Subcutaneous abdominal adipose tissue (tissue), 5 donors: ENCODE measurements at regions not wholly inside any gene's neighbourhood (a gene's known extent, or its start where the extent isn't known, plus 50 kb on each side); places are given as distances from the start of the nearest gene placed in this dataset.

Experiments used
- H3K27ac ChIP-seq: one replicate; pipeline ENCODE4 v1.7.0; 2013; ENCODE audit warnings: low read depth, mild to moderate bottlenecking, inconsistent platforms, low read length, moderate library complexity
- H3K27me3 ChIP-seq, 5 donors: one replicate each; pipeline ENCODE4 v1.7.0; 2013; ENCODE audit warnings: low read length in 5 of 5, inconsistent platforms in 1 of 5; ENCODE audit not compliant: control insufficient read depth in 5 of 5, insufficient read depth in 4 of 5
- H3K36me3 ChIP-seq, 5 donors: one replicate each; pipeline ENCODE4 v1.7.0; 2013; ENCODE audit warnings: low read length in 5 of 5; ENCODE audit not compliant: control insufficient read depth in 5 of 5, insufficient read depth in 5 of 5
- H3K4me1 ChIP-seq, 5 donors: one replicate each; pipeline ENCODE4 v1.7.0; 2013; ENCODE audit warnings: low read length in 5 of 5, mild to moderate bottlenecking in 3 of 5, moderate library complexity in 1 of 5; ENCODE audit not compliant: control insufficient read depth in 5 of 5, insufficient read depth in 5 of 5
- H3K4me3 ChIP-seq, 5 donors: one replicate each; pipeline ENCODE4 v1.7.0; 2013; ENCODE audit warnings: low read length in 5 of 5, low read depth in 1 of 5
- H3K9ac ChIP-seq, 5 donors: one replicate each; pipeline ENCODE4 v1.7.0; 2013; ENCODE audit warnings: low read length in 5 of 5, mild to moderate bottlenecking in 4 of 5, moderate library complexity in 3 of 5
- H3K9me3 ChIP-seq, 5 donors: one replicate each; pipeline ENCODE4 v1.7.0; 2013; ENCODE audit warnings: low read length in 5 of 5; ENCODE audit not compliant: control insufficient read depth in 5 of 5
- donor health status: healthy.
- donor health status: healthy.
- donor health status: healthy.
- donor health status: healthy.
- donor health status: healthy.

- Histone ChIP-seq H3K36me3 (no peaks in the 10 kb centered on the region), H3K27ac (peak overlapping the region; percentile 47), H3K4me1 (peaks cover 6 to 36% (median 29%) of the 10 kb centered on the region in 5 donors), H3K9me3 (no peaks in the 10 kb centered on the region), H3K27me3 (no peaks in the 10 kb centered on the region), H3K4me3 (no peak overlapping the region), H3K9ac (no peak overlapping the region)
These were observed 98.5 kb upstream of the KLF3 start for GRCh38 chr4:38565271-38566199.

DNA sequence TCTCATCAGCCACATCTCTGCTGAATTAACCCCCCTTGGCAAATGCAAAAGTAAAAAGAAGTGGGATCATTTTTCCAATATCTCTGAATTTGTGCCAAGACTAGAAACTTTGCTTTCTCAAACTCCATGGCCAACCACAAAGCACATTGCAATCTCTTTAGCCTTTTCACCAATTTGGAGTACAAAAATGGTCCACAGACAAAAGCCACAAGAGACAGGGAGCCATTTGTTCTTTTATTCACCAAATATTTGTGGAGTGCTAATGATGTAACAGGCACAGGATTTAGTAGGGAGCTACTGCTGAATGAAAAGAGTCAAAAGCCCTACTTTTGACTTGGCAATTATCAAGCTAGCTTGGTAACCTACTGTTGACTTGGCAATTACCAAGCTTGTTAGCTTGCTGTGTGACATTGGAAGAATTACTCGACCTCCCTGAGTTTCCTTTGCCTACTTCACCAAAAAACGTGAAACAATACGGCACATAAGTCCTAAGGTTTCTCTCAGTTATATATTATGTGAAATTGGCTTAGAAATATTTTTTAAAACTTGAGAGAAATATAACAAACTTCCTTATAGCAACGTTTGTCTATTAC is 97.1 kb upstream of the KLF3 start:
- Histone ChIP-seq H3K9me3 (no peaks in the 10 kb centered on the region), H3K4me1 (peaks cover 6 to 36% (median 29%) of the 10 kb centered on the region in 5 donors), H3K9ac (no peak overlapping the region), H3K4me3 (no peak overlapping the region), H3K27me3 (no peaks in the 10 kb centered on the region), H3K36me3 (no peaks in the 10 kb centered on the region), H3K27ac (no peak overlapping the region)

- Histone ChIP-seq H3K9me3 (no peaks in the 10 kb centered on the region), H3K27ac (no peak overlapping the region), H3K27me3 (no peaks in the 10 kb centered on the region), H3K4me1 (peaks cover 4 to 31% (median 25%) of the 10 kb centered on the region in 5 donors), H3K36me3 (no peaks in the 10 kb centered on the region), H3K9ac (no peak overlapping the region), H3K4me3 (no peak overlapping the region)
These were observed 96.5 kb upstream of the KLF3 start for GRCh38 chr4:38567457-38567856.

DNA sequence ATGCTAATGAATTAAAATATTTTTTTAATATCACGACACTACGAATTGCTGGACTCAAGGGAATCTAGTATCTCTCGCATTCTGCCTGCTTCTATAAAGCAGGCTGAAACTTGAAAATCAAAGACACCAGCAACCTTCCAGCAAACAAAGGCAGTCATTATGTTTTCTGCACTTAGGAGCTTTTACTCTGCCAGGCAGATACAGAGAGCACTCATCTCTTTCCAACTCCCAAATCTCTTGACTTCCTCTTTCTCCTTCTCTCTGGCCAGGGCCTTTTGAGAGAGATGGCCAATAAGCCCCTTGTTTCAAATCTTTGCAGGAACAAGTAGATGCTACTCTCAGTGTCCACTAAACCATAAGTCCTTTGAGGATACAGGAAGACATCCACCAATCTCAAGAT is 95.2 kb upstream of the KLF3 start:
- Histone ChIP-seq H3K9ac (no peak overlapping the region), H3K4me1 (peaks cover 0 to 21% (median 16%) of the 10 kb centered on the region in 5 donors), H3K4me3 (no peak overlapping the region), H3K36me3 (no peaks in the 10 kb centered on the region), H3K27me3 (no peaks in the 10 kb centered on the region), H3K9me3 (no peaks in the 10 kb centered on the region), H3K27ac (no peak overlapping the region)

GRCh38 chr4:38570647-38571276 is 93.2 kb upstream of the KLF3 start:
- no peak overlapping the region for H3K27ac ChIP-seq
- peaks cover 0 to 18% (median 9%) of the 10 kb centered on the region in 5 donors for H3K4me1 ChIP-seq
- H3K27me3 ChIP-seq: no peaks in the 10 kb centered on the region
- no peak overlapping the region for H3K9ac ChIP-seq
- H3K36me3 ChIP-seq: no peaks in the 10 kb centered on the region
- no peaks in the 10 kb centered on the region for H3K9me3 ChIP-seq
- H3K4me3 ChIP-seq: no peak overlapping the region

DNA sequence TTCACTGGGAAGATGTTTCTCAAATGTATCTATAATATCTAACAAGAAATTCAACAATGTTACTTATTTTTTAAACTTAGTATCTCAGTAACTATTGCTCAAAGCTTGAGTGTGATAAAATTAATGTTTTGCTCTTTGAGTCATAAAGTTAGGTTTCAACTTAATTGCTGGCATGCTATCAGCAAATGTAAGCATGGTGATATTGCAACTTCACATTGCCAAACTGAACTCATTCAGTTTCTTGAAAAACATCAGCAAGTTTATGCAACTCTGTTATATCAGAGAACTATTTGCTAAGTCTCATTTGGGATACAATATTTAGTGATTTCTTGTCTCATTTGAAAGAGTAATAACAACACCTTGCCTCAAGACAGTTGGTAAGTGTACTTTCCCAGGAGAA is 91.2 kb upstream of the KLF3 start:
- Histone ChIP-seq H3K27me3 (no peaks in the 10 kb centered on the region), H3K4me1 (peaks cover 0 to 21% (median 10%) of the 10 kb centered on the region in 5 donors)

DNA sequence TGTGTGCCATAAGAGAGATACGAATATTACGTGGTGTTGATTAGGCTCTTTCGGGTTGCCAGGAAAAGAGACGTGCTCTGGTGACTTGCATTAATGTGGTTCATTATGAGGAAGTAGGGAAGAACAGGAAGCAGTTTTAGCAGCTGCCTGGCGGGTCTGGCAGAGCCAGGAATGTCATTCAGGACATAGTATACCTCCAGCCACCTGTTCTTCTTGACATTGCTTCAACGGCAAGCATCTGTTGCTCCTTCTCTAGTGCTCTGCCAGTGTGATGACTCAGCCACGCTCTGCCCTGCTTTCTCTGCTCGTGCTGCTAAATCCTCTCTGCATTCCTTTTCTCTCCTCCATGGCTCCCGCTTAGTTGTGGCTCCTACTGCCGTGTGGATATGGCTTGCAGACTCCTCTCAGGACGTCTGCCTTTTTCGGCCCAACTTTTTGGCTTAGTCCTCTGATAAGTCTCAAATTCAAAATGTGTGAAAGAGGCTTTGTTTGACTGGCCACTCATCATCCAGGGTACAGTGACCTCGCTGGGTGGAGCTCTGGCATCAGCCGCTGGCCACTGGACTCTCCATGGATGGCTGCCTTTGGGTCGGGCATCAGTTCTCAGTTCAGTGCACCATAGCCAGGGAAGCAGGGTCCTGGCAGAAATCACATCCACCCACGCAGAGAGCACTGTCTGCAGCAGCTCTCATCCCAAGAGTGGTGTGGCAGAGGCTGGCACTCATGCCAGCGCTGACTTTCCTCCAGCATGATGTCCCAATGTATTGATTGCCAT is 89.3 kb upstream of the KLF3 start:
- no peaks in the 10 kb centered on the region for H3K9me3 ChIP-seq
- no peaks in the 10 kb centered on the region for H3K27me3 ChIP-seq
- no peaks in the 10 kb centered on the region for H3K36me3 ChIP-seq
- no peak overlapping the region for H3K27ac ChIP-seq
- H3K4me1 ChIP-seq: peaks cover 0 to 21% (median 10%) of the 10 kb centered on the region in 5 donors
- H3K9ac ChIP-seq: no peak overlapping the region
- H3K4me3 ChIP-seq: no peak overlapping the region

More for the DNA sequence above, 91.2 kb upstream of the KLF3 start:
- H3K9me3 ChIP-seq: no peaks in the 10 kb centered on the region
- H3K36me3 ChIP-seq: no peaks in the 10 kb centered on the region
- no peak overlapping the region for H3K4me3 ChIP-seq
- no peak overlapping the region for H3K27ac ChIP-seq
- no peak overlapping the region for H3K9ac ChIP-seq

DNA sequence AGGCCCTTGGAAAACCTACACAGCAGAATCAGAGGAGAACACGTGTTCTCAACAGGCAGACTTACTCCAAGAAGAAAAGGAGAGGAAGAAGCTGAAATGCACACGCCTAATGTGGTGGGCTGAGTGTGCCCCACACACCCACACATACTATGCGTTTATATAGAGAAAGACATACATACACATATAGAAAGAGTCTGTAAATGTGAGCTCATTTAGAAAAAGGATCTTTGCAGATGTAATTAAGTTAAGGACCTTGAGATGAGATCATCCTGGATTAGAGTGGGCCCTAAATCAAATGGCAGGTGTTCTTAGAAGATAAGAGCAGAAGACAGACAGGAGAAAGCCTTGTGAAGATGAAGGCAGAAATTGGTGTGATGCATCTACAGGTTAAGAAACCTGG is 87.2 kb upstream of the KLF3 start:
- peaks cover 0 to 23% (median 11%) of the 10 kb centered on the region in 5 donors for H3K4me1 ChIP-seq
- no peak overlapping the region for H3K27ac ChIP-seq
- no peaks in the 10 kb centered on the region for H3K9me3 ChIP-seq
- no peaks in the 10 kb centered on the region for H3K27me3 ChIP-seq
- H3K36me3 ChIP-seq: no peaks in the 10 kb centered on the region
- H3K4me3 ChIP-seq: no peak overlapping the region
- H3K9ac ChIP-seq: no peak overlapping the region

- peaks cover 0 to 23% (median 12%) of the 10 kb centered on the region in 5 donors for H3K4me1 ChIP-seq
- no peaks in the 10 kb centered on the region for H3K36me3 ChIP-seq
- H3K27ac ChIP-seq: no peak overlapping the region
- no peak overlapping the region for H3K4me3 ChIP-seq
- H3K9me3 ChIP-seq: no peaks in the 10 kb centered on the region
- no peaks in the 10 kb centered on the region for H3K27me3 ChIP-seq
- no peak overlapping the region for H3K9ac ChIP-seq
These were observed 86.5 kb upstream of the KLF3 start for GRCh38 chr4:38577462-38577861.
